HG03520 (cell line): ENCODE measurements at regions not wholly inside any gene's neighbourhood (a gene's known extent, or its start where the extent isn't known, plus 50 kb on each side); places are given as distances from the start of the nearest gene placed in this dataset.

Experiments
- ATAC-seq: cut with Tn5 transposase; IDR thresholded peaks from one replicate; pipeline ENCODE4 v1.9.1; 2021; ENCODE audit warnings: mild to moderate bottlenecking, moderate library complexity; ENCODE audit not compliant: unreplicated experiment

DNA sequence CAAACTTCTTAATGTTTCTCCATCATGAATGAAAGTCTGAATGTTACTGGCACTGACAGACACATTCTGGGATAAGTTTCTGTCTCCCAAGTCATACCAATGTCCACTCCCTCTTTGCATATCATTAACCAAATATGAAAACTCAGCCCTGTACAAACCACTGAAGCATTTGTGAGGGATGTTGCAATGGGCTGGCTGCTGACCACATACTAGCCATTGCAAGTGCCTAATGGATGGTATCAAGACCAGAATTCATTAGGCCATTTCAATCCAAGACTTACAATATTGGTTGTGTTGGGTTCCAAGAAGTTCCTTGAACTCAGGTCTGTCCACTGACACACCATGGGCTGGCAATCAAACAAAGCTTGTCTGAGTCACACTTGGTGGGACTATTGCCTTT lies 73.8 kb downstream of the CBLN2 start:
- no peak for ATAC-seq

DNA sequence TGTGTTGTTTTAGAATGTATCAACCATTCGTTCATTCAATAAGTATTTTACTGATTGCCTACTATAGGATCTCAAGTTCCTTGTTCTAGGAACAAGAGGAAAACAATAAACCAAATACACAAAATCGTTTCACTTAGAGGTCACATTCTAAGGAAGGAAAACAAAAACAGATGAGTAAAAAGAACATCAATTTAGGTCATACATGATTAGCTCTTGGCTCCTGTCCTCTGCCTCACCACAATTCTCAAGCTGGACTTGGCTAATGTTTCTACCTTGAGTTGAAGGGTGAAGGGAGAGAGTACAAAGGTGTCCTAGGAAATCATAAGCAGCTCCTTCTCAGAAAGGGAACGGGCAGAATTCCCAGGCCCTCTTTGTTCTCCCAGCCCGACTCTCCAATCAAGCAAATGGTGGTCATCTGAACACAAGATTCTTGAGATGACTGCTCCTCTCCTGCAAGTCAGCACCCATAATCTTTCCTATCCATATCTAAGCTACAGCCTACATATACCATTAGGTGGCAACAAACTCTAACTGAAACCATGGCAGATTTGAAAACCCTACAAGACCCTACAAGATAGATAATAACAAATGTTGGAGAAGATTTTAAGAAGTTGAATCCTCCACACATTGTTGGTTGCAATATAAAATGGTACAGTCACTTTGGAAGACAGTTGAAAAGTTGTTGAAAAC lies 76.0 kb downstream of the CBLN2 start:
- ATAC-seq = no peak

DNA sequence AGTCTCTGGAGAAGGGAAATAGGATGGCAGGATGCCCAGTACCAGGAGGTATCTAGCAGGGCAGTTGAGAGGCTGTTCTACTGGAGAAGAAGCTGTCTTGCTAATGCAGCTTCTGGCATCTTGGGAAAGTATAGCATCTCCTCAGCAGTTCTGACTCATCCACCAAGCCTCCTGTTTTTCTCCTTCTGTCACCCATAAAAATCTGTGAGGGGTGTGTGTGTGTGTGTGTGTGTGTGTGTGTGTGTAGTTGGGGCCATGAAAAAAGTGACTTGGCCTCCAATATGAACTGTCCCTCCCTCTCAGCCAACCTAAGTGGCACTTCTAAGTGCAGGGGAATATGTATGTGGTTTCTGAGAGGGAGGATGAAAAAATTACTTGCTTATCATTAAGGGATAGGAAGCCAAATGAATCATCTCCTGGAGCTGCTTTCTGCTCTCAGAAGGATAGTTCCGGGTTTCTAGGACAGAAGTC lies 83.9 kb downstream of the CBLN2 start:
- ATAC-seq = no peak

DNA sequence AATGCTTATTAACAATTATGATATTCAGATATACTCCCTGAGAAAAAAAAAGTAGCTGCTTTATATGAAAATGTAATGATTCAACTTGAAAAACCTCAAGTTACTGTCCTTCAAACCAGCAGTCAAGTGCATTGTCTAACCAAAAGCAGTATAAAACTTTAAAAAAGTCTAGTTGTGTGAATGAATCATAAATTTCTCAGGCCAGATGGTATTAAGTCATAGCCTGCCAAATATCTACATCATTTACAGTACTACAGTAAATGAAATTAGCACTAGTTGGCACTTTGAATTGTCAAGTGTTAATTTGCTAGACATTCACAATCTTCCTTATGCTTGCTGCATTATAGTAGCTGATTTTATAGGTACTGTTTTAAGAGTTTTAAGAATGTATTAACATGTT lies 85.9 kb downstream of the CBLN2 start:
- ATAC-seq = no peak

DNA sequence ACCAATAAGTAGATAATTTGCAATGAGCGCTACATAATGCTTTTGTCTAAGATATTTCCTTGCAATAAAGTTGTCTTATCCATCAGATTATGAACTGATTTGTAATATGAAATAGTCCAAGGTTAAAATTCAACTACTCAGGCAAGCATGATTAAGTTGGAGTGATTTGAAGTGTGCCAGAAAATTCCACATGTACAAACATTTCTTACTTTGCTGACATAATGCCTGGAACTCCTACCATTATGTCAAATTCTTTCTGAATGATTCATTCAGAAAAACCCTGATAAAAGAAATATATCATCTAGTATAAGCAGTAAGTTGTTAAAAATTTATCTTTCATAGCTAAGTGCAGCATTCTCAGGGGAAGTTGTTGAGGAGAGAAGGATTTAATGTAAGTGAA lies 87.3 kb downstream of the CBLN2 start:
- ATAC-seq = no peak

DNA sequence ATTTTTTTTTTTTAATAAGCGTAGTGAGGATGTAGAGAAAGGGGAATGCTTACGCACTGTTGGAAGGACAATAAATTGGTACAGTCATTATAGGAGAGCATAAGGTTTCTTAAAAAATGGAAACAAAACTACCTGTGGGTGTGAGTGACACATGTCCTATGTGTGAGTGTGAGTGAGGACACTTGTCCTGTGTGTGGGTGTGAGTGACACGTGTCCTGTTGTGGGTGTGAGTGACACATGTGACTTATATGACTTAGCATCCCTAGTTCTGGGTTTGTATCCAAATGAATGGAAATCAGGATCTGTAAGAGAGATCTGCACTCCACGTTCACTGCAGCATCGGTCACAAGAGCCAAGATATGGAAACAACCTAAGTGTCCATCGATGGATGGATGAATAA lies 91.8 kb downstream of the CBLN2 start:
- ATAC-seq = no peak

DNA sequence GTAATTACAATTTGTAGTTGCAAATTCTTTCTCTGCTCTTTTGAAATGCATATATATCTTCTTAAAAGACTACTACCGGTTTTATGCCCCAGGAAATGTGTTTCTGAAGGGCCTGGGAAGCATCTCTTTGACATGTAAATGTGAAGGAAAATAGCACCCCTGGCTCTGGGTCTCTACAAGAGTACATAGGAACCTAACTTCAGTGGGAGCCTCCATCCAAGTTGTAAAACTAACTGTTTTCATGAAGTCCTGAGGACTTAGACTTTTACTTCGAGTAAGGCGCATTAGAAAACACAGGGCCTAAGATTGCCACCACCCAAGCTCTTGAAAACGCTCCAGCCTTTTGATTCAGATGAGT lies 99.4 kb downstream of the CBLN2 start:
- ATAC-seq = no peak

DNA sequence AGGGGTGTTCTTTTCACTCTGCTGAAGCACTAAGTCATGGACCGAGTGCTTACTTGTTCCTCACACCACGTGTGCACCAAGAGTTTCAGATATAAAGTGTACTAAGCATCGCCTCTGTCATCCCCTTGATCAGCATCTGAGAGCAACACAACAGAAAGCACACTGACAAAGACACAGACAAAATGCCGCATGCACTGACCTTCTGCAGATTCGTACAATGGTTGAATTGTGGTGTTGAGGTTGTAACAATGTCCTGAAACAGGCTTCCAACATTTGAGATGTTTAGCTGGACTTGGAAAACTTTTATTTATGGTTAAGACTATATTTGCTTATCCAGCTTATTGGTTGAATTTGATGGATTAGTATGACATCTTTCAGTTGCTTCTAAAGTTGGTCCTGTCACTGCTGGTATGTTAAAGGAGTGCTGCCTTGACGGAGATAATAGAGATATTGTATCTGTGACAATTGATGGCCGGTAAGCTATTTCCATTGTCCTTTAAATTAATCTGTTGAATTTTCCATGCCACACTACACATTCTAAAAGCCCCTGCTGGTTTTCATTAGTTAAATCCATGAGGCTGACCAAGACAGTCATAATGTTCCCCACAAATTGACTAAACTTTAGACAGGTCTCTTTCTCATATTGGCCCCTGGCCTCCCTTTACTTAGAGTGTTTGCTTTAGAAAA lies 99.9 kb downstream of the CBLN2 start:
- no peak for ATAC-seq

DNA sequence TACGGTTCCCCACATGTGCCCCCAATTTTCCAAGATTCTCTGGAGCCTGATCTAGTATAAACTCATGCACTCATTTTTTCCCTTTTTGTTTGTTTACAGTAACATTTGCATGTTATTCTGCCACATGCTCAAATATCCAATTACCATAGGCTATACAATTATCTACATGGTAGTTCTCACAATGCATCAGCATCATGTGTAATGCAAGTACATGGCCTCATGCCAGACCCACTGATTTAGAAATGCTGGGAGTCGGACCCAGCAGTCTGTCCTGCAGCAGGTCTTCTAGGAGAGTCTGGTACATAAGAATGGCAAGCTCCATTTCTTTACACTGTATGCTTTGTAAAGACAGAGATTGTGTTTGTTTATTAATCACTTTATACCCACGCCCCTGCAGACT lies 107.7 kb downstream of the CBLN2 start:
- no peak for ATAC-seq

DNA sequence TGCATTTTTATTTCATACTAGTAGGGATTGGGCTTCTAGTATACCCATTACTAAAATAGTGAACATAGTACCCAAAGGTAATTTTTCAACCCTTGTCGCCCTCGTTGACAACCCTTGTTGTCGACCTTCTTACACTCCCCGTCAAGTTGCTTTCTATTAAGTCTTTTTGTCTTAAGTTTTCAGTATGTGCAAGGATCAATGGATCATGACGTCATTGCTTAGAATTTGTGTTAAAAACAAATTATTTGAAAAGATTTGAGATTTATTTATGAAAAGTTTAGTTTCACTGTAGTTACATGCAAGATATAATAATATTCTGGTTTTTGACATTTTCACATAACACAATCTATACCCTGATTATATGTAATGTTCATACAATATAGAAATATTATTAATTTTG lies 110.4 kb downstream of the CBLN2 start:
- ATAC-seq = no peak

DNA sequence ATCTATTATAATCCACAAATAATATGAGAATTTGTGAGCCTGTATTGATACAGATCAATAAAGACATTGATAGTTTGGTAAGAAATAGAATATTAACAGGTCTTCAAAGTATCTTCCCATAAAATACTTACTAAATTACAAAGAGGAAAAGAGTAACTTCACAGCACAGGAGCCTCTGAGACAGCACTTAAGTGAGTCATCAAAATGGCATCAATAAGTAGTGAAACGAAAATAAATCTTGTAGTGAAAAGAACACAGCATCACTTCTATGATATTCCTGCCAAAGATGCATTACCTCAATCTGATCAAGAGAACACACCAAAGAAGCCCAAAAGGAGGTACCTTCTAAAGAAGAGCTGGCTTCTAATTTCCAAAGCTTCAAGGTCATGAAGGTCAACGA lies 116.4 kb downstream of the CBLN2 start:
- ATAC-seq = no peak

DNA sequence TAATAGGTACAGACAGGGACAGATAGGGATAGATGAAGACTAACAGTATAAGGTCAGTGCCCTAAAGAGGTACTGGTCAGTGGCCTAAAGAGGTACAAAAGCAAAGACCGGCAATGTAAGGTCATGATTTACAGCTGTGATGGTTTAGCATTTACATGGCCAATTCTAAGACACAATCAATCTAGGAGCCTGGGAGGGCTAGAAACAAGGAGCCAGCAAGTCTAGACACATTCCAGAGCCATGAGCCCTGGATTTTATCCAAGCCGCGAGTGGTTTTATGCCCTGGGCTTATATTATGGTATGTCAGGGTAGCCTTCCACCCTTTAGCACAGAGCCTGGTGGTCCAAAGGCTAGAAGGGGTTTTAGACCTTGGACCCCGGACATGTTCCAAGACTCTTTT lies 124.2 kb downstream of the CBLN2 start:
- no peak for ATAC-seq

DNA sequence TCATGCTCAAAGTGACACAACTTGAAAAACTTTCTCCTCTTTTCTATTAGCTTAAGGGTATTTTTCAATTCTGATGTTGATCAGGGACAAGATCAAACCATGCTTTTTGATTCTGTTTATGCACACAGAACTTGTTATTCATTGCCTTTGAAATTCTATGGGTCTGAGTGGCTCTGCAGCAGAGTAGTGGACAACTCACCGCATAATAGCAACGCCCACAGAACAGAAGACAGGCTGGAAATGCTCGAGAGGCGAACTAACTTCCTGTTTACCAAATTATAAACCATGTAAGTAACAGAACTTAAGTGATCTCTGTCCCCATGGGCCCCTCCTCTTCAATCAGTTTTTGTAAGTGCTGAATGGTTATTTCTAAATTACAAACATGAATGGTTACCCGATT lies 131.2 kb downstream of the CBLN2 start:
- ATAC-seq = no peak

DNA sequence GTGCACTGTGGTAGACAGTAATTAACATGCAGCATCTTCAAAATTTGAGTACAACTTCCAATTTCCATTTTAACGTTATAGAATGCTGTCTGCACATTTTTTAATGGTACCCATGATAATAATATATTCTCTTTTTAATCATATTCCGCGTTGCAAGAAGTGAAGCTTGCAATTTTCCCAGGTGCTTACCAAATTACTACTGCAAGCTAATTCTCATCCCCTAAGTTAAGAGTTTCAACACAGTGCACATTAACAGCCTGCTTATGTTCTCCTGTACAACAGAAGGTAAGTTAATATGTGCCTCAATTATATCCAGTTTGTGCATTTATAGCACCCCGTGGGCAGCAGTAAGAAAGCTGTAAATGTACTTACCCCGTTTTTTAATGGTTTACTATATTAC lies 132.9 kb downstream of the CBLN2 start:
- no peak for ATAC-seq

DNA sequence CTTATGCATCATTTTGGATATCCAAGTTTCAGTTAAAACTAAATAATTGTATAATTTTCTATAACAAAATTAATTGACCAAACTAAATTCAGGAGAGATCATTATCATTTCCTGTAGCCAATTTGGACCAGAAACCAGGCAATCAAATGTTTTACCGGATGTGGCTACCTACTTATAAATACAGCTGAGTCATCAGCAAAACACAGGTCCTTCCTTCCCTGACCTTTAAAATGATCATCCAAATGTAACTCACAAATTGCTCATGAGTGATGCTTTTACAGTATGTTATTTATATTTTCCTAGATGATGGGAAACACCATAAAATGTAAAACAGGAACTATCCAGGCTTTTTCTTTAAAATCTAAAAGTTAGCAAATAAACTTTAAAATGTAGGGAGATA lies 133.7 kb downstream of the CBLN2 start:
- ATAC-seq = no peak

DNA sequence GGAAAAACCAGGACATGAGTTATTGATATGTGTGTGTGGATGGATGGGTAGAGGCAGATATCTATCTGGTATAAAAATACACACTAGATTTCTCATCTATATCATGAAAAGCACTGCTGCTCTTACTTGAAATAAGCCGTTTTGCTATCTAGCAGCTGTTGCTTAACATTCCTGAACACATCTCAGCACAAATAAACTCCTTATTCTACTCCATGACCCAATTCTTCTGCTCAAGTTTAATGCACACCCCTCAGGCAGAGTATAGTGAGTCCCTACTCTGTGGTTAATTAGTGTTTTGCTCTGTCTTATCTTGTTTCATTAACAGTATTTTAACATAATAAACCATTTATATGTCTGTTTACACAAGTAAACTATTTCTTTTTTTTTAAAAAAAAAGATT lies 134.2 kb downstream of the CBLN2 start:
- ATAC-seq = no peak

DNA sequence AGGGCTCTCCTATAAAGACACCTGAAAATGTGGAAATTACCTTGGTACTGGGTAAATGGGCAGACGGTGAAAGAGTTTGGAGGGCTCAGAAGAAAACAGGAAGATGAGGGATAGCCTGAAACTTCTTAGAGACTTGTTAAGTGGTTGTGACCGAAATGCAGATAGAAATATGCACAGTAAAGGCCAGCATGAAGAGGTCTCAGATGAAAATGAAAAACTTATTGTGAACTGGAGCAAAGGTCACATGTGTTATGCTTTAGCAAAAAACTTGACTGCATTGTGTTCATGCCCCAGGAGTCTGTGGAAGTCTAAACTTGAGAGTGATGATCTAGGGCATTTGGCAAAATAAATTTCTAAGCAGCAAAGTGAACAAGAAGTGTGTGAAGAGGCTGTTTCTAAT lies 137.1 kb downstream of the CBLN2 start:
- no peak for ATAC-seq

DNA sequence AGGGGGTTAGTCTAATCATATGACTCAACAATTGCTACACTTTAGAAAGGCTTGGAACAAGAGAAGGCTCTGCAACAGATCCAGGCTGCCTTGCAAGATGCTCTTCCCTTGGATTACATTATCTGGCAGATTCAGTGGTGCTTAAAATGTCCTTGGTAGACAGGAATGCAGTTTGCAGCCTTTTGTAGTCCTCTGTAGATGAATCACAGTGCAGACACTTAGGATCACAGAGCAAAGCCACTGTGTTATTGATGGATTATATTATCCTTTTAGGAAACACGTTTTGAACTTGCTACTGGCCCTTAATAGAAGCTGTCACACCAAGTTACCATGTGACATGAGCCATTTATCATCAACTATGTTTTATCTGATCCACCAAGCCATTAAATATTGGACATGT lies 152.2 kb downstream of the CBLN2 start:
- ATAC-seq = no peak

DNA sequence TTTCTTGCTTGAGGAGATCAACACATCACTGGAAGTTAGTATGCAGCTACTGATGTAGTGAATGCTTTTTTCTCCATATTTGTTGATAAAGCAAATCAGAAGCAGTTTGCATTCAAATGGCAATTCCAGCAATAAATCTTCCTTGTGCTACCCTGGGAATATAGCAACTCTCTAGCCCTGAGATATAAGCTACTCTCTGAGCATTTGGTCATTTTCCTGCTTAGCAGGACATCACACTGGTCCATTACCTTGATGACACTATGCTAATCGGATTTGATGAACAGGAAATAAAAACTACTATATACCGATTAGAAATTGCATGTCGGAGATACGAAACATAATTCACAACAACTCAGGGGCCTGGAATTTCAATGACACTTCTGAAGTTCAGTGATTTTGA lies 152.7 kb downstream of the CBLN2 start:
- no peak for ATAC-seq

DNA sequence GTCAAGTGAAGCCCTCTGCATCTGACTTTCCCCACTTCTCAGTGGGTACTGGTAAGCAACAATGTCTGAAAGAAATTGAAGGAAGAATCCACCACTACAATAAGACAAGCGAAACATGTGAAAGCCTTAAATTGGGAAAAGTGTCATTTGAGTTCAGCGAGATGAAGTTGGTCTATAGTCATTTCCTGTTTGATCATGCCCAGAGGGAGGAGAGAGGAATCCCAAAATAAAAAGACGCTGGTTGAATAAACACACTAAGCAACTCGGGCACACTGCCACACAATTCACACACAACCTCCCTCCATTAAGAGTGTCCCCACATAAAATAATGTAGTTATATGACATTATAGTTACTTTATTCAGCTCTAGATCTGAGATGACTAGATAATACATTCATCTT lies 166.1 kb downstream of the CBLN2 start:
- ATAC-seq = no peak

DNA sequence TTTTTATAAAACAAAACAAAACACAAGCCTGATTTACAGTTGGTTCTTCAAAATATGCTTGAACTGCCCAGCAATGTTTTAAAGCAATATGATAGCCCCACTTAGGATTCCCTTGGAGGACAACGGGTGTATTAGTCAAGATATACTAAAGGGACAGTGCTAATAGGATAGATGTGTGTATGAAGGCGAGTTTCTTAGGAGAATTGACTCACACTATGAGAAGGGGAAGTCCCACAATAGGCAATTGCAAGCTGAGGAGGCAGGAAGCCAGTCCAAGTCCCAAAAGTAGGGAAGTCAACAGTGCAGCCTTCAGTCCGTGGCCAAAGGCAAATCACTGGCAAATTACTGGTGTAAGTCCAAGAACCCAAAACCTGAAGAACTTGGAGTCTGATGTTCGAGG lies 167.9 kb downstream of the CBLN2 start:
- ATAC-seq = no peak

DNA sequence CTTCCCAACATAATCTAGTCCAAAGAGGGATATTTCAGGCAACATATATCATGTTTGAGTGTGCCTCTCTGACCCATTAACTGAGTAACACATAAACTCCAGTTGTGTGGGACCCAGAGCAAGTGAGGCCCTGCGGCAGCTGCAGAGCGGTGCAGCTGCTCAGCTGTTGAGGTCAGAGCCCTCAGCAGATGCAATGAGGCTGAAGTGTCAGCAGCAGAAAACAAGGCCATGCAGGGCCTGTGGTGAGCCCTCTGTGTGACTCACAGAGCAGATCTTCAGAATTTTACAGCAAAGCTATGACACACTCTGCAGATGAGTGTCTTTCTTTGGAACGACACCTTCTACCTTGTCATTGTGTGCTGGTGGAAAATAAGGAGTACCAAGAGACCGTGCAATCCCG lies 168.5 kb downstream of the CBLN2 start:
- no peak for ATAC-seq

DNA sequence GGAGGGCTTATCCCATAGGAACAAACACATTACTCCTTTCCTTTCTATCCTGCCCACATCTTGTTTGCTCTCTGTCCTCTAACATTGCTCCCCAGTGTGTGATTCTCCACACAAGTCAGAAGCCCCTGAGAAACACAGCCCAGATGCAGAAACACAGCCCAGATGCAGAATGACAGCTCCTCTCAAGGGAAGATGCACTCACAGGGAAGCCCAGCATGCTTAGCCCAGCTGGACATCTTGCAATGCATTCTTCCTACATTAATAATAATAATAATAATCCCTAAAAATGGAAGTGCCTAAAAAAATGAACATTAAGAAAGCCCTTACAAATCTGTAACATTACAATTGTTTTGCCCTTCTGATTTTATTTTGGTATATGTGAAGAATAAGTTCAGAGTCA lies 172.1 kb downstream of the CBLN2 start:
- ATAC-seq = no peak
